ENCODE measurements at regions not wholly inside any gene's neighbourhood (a gene's known extent, or its start where the extent isn't known, plus 50 kb on each side); places are given as distances from the start of the nearest gene placed in this dataset.

GRCh38 chr6:94376876-94377275 lies 957.5 kb upstream of the EPHA7 start:
- Histone ChIP-seq H3K4me3 (ENCODE audit: control extremely low read depth in 1 of 5, extremely low read depth in 1 of 5, insufficient read depth in 1 of 5, low read depth in 2 of 5, low read length in 4 of 5) (no peak overlapping the region), H3K4me2 (replicated peaks; ENCODE audit: low read depth, low read length, poor library complexity, severe bottlenecking) (no peak overlapping the region), H3K79me2 (ENCODE audit: control insufficient read depth, insufficient read depth, low read length) (no peaks in the 10 kb centered on the region), H2AFZ (ENCODE audit: insufficient read depth, low read depth, low read length, poor library complexity, severe bottlenecking) (no peak overlapping the region), H3K9me3 (ENCODE audit: control extremely low read depth in 1 of 3, control insufficient read depth in 2 of 3, insufficient read depth in 1 of 3, low read length in 2 of 3) (no peaks in the 10 kb centered on the region), H3K9ac (ENCODE audit: low read length) (no peak overlapping the region), H3K27me3 (replicated peaks in 1 of 4; ENCODE audit: control extremely low read depth in 1 of 4, control insufficient read depth in 3 of 4, insufficient read depth in 4 of 4, low read length in 3 of 4) (no peaks in the 10 kb centered on the region), H4K20me1 (ENCODE audit: control insufficient read depth, insufficient read depth, low read length, poor library complexity, severe bottlenecking) (no peaks in the 10 kb centered on the region), H3K36me3 (replicated peaks in 1 of 2; ENCODE audit: control extremely low read depth in 1 of 2, control insufficient read depth in 1 of 2, extremely low read depth in 1 of 2, insufficient read depth in 2 of 2, low read length in 1 of 2) (no peaks in the 10 kb centered on the region), H3K27ac (ENCODE audit: low read length in 2 of 2) (no peak overlapping the region), H3K4me1 (ENCODE audit: control insufficient read depth in 2 of 2, insufficient read depth in 2 of 2, low read length in 2 of 2) (no peaks in the 10 kb centered on the region)
- H3K4me3 Mint-ChIP-seq, result no peak overlapping the region
- ChIA-PET POLR2A (no interaction called here), CTCF (no interaction called here)
- TF ChIP-seq CTCF (IDR thresholded peaks at IDR 0.05) (no peak), EZH2 (IDR thresholded peaks at IDR 0.05; ENCODE audit: borderline replicate concordance, insufficient read depth, low read depth, low read length, poor library complexity, severe bottlenecking) (no peak)
- intact Hi-C loops (cut with micrococcal nuclease), result no loop called here
- no CpG with 5 or more reads among the region's 1 CpG for WGBS (ENCODE audit: insufficient coverage)
- no peaks in the 10 kb centered on the region for H3K9me3 Mint-ChIP-seq (ENCODE audit: insufficient read depth)
- DNase-seq (no peak), ATAC-seq (ENCODE audit: low read depth) (no peak)
- H3K27me3 Mint-ChIP-seq, result no peaks in the 10 kb centered on the region
- H3K27ac Mint-ChIP-seq, result no peak overlapping the region
- H3K4me1 Mint-ChIP-seq, result no peaks in the 10 kb centered on the region

GRCh38 chr6:94372229-94372628 lies 952.9 kb upstream of the EPHA7 start:
- no peaks in the 10 kb centered on the region for H3K27me3 ChIP-seq (replicated peaks in 1 of 4; ENCODE audit: control extremely low read depth in 1 of 4, control insufficient read depth in 3 of 4, insufficient read depth in 4 of 4, low read length in 3 of 4)
- no peaks in the 10 kb centered on the region for H3K4me1 ChIP-seq (ENCODE audit: control insufficient read depth in 2 of 2, insufficient read depth in 2 of 2, low read length in 2 of 2)
- no peak overlapping the region for H3K4me3 Mint-ChIP-seq
- no peak overlapping the region for H3K27ac Mint-ChIP-seq
- POLR2A ChIA-PET, result no interaction called here
- TF ChIP-seq EZH2 (IDR thresholded peaks at IDR 0.05; ENCODE audit: borderline replicate concordance, insufficient read depth, low read depth, low read length, poor library complexity, severe bottlenecking), result no peak
- no peak for TF ChIP-seq CTCF (IDR thresholded peaks at IDR 0.05)
- H3K4me2 ChIP-seq (replicated peaks; ENCODE audit: low read depth, low read length, poor library complexity, severe bottlenecking), result no peak overlapping the region
- no peaks in the 10 kb centered on the region for H4K20me1 ChIP-seq (ENCODE audit: control insufficient read depth, insufficient read depth, low read length, poor library complexity, severe bottlenecking)
- DNase-seq (no peak), ATAC-seq (ENCODE audit: low read depth) (no peak)
- no peak overlapping the region for H3K4me3 ChIP-seq (ENCODE audit: control extremely low read depth in 1 of 5, extremely low read depth in 1 of 5, insufficient read depth in 1 of 5, low read depth in 2 of 5, low read length in 4 of 5)
- H3K9me3 ChIP-seq (ENCODE audit: control extremely low read depth in 1 of 3, control insufficient read depth in 2 of 3, insufficient read depth in 1 of 3, low read length in 2 of 3), result no peaks in the 10 kb centered on the region
- H3K79me2 ChIP-seq (ENCODE audit: control insufficient read depth, insufficient read depth, low read length), result no peaks in the 10 kb centered on the region
- CTCF ChIA-PET, result no interaction called here
- H3K27ac ChIP-seq (ENCODE audit: low read length in 2 of 2), result no peak overlapping the region
- H3K9me3 Mint-ChIP-seq (ENCODE audit: insufficient read depth), result no peaks in the 10 kb centered on the region
- H3K4me1 Mint-ChIP-seq, result no peaks in the 10 kb centered on the region
- H2AFZ ChIP-seq (ENCODE audit: insufficient read depth, low read depth, low read length, poor library complexity, severe bottlenecking), result no peak overlapping the region
- no peak overlapping the region for H3K9ac ChIP-seq (ENCODE audit: low read length)
- no peaks in the 10 kb centered on the region for H3K27me3 Mint-ChIP-seq
- H3K36me3 ChIP-seq (replicated peaks in 1 of 2; ENCODE audit: control extremely low read depth in 1 of 2, control insufficient read depth in 1 of 2, extremely low read depth in 1 of 2, insufficient read depth in 2 of 2, low read length in 1 of 2), result no peaks in the 10 kb centered on the region
- intact Hi-C loops (cut with micrococcal nuclease), result no loop called here

Measured in B cell (primary cell).